IMR-90 (cell line): ENCODE measurements at regions not wholly inside any gene's neighbourhood (a gene's known extent, or its start where the extent isn't known, plus 50 kb on each side); places are given as distances from the start of the nearest gene placed in this dataset.

Source experiments
- ATAC-seq: fragments of 200-7000 bp; cut with Tn5 transposase; 2 replicates; pipeline ENCODE4 v1.9.1; 2020; ENCODE audit warnings: low read depth, mild to moderate bottlenecking, moderate library complexity
- BruUV-seq: library from RNA; stranded (reverse); fragments of 400-500 nt; replicated peaks from 2 replicates; lab custom pipeline; 2021; lab: Mats Ljungman, UMichigan
- CTCF ChIA-PET: fragments of 300-600 bp; formaldehyde crosslinking; extraction: SDS; loops from one replicate; lab custom pipeline; 2021; ENCODE audit warnings: antibody characterized with exemption; lab: Yijun Ruan, JAX
- POLR2A ChIA-PET: fragments of 300-600 bp; sonication (Branson Sonifier 250); formaldehyde crosslinking; loops from one replicate; lab custom pipeline; 2022; ENCODE audit warnings: antibody characterized with exemption; ENCODE audit not compliant: unreplicated experiment; lab: Charles Lee
- DNase-seq: peaks from one replicate; pipeline ENCODE4 v3.0.0; 2013
- H2AFZ ChIP-seq: replicated peaks from 2 replicates; pipeline ENCODE3; 2013; ENCODE audit warnings: low read length, mild to moderate bottlenecking; ENCODE audit not compliant: poor library complexity
- H2AK5ac ChIP-seq: 2 replicates; pipeline ENCODE4 v1.6.1; 2013; ENCODE audit warnings: low read depth, low read length, inconsistent platforms
- H2AK9ac ChIP-seq: replicated peaks from 2 replicates; pipeline ENCODE3; 2013; ENCODE audit warnings: mild to moderate bottlenecking, low read depth, low read length, moderate library complexity; ENCODE audit not compliant: poor library complexity
- H2BK120ac ChIP-seq: 2 replicates; pipeline ENCODE4 v1.6.1; 2013; ENCODE audit warnings: low read depth, low read length, inconsistent platforms
- H2BK15ac ChIP-seq: 3 replicates; pipeline ENCODE4 v1.6.1; 2013; ENCODE audit warnings: low read depth, low read length, inconsistent platforms
- H2BK20ac ChIP-seq: 2 replicates; pipeline ENCODE4 v1.6.1; 2013; ENCODE audit warnings: low read depth, mild to moderate bottlenecking, inconsistent platforms, low read length, moderate library complexity
- H2BK5ac ChIP-seq: 2 replicates; pipeline ENCODE4 v1.6.1; 2013; ENCODE audit warnings: mild to moderate bottlenecking, low read depth, low read length, inconsistent platforms; ENCODE audit not compliant: poor library complexity, severe bottlenecking
- H3K14ac ChIP-seq: replicated peaks from 2 replicates; pipeline ENCODE4 v1.6.1; 2013; ENCODE audit warnings: low read depth, low read length, inconsistent platforms
- H3K18ac ChIP-seq: 2 replicates; pipeline ENCODE4 v1.6.1; 2013; ENCODE audit warnings: low read depth, low read length, control low read depth
- H3K23ac ChIP-seq: 2 replicates; pipeline ENCODE4 v1.6.1; 2013; ENCODE audit warnings: low read depth, low read length, inconsistent platforms
- H3K27ac ChIP-seq: 2 replicates; pipeline ENCODE4 v1.5.1; 2013; ENCODE audit warnings: mild to moderate bottlenecking, control low read depth, low read length; ENCODE audit not compliant: insufficient read depth
- H3K27me3 ChIP-seq: 2 replicates; pipeline ENCODE4 v1.6.1; 2013; ENCODE audit warnings: low read length; ENCODE audit not compliant: control insufficient read depth, insufficient read depth
- H3K36me3 ChIP-seq: 2 replicates; pipeline ENCODE4 v1.6.1; 2013; ENCODE audit warnings: low read length, mixed read lengths; ENCODE audit not compliant: control insufficient read depth, insufficient read depth
- H3K4ac ChIP-seq: 2 replicates; pipeline ENCODE4 v1.6.1; 2013; ENCODE audit warnings: low read depth, low read length, inconsistent platforms
- H3K4me1 ChIP-seq: 2 replicates; pipeline ENCODE4 v1.6.1; 2013; ENCODE audit warnings: low read length, mixed read lengths; ENCODE audit not compliant: control insufficient read depth, insufficient read depth
- H3K4me2 ChIP-seq: 2 replicates; pipeline ENCODE4 v1.6.1; 2013; ENCODE audit warnings: low read depth, mild to moderate bottlenecking, control low read depth, low read length, moderate library complexity
- H3K4me3 ChIP-seq: 2 replicates; pipeline ENCODE4 v1.5.1; 2013; ENCODE audit warnings: low read depth, mild to moderate bottlenecking, control low read depth, low read length, moderate library complexity; ENCODE audit not compliant: insufficient read depth
- H3K56ac ChIP-seq: 2 replicates; pipeline ENCODE4 v1.6.1; 2013; ENCODE audit warnings: low read length, inconsistent platforms; ENCODE audit not compliant: insufficient read depth; ENCODE audit errors: extremely low read depth
- H3K79me1 ChIP-seq, 2 experiments: 2 replicates each; pipeline ENCODE4 v1.6.1; 2013; ENCODE audit warnings: low read length in 2 of 2, inconsistent platforms in 1 of 2, low read depth in 1 of 2
- H3K9ac ChIP-seq: 2 replicates; pipeline ENCODE4 v1.6.1; 2013; ENCODE audit warnings: low read depth, low read length, control low read depth
- H3K9me1 ChIP-seq: 2 replicates; pipeline ENCODE4 v1.6.1; 2013; ENCODE audit warnings: low read length, inconsistent platforms; ENCODE audit not compliant: insufficient read depth
- H3K9me3 ChIP-seq: 2 replicates; pipeline ENCODE4 v1.6.1; 2013; ENCODE audit warnings: low read length; ENCODE audit not compliant: control insufficient read depth, insufficient read depth
- H4K20me1 ChIP-seq: 2 replicates; pipeline ENCODE4 v1.6.1; 2013; ENCODE audit warnings: low read length, inconsistent platforms; ENCODE audit not compliant: insufficient read depth
- H4K5ac ChIP-seq: 2 replicates; pipeline ENCODE4 v1.6.1; 2013; ENCODE audit warnings: mild to moderate bottlenecking, low read depth, low read length, control low read depth
- H4K8ac ChIP-seq, 2 experiments: 2 replicates each; pipeline ENCODE4 v1.6.1; 2013; ENCODE audit warnings: low read depth in 2 of 2, low read length in 2 of 2, control low read depth in 1 of 2, inconsistent platforms in 1 of 2
- H4K91ac ChIP-seq: 2 replicates; pipeline ENCODE4 v1.6.1; 2013; ENCODE audit warnings: low read depth, low read length, inconsistent platforms; ENCODE audit not compliant: insufficient read depth
- FOS ChIP-seq: fragments of 150-350 bp; IDR thresholded peaks from 2 replicates; pipeline ENCODE4 v1.6.1; 2016; ENCODE audit warnings: low read depth, low read length
- MAFK ChIP-seq: IDR thresholded peaks from 2 replicates; pipeline ENCODE4 v1.6.1; 2012; ENCODE audit warnings: low read depth, low read length, improper control_type of control experiment
- MXI1 ChIP-seq: IDR thresholded peaks from 2 replicates; pipeline ENCODE4 v1.6.1; 2012; ENCODE audit warnings: low read depth, mild to moderate bottlenecking, low read length, moderate library complexity, borderline replicate concordance
- NFE2L2 ChIP-seq: fragments of 150-350 bp; IDR thresholded peaks from 2 replicates; pipeline ENCODE4 v1.6.1; 2016; ENCODE audit warnings: low read depth, mild to moderate bottlenecking, low read length
- RAD21 ChIP-seq: IDR thresholded peaks from 2 replicates; pipeline ENCODE4 v1.6.1; 2012; ENCODE audit warnings: low read length, improper control_type of control experiment
- RCOR1 ChIP-seq: IDR thresholded peaks from 2 replicates; pipeline ENCODE4 v1.6.1; 2012; ENCODE audit warnings: mild to moderate bottlenecking, low read length, improper control_type of control experiment; ENCODE audit not compliant: insufficient replicate concordance
- RFX5 ChIP-seq: IDR thresholded peaks from 2 replicates; pipeline ENCODE4 v1.8.0; 2012; ENCODE audit warnings: low read depth, mild to moderate bottlenecking, low read length, moderate library complexity
- WGBS, 2 experiments: methylation state at CpG; one replicate each; pipeline versions ENCODE4 v1.1.5 to v1.1.7; 2013; ENCODE audit warnings: missing lambda C conversion rate in 2 of 2; ENCODE audit not compliant: insufficient read length in 1 of 2; ENCODE audit errors: extremely low coverage in 2 of 2; 5-methylcytosine and 5-hydroxymethylcytosine counted together
- dilution Hi-C: fragments of 300-500 bp; cut with HindIII; formaldehyde crosslinking; loops from one replicate; pipeline ENCODE4 v1.14.3; 2018; ENCODE audit warnings: low sequenced_read_pairs; ENCODE audit not compliant: unreplicated experiment
- in situ Hi-C: fragments of 300-500 bp; cut with MboI; formaldehyde crosslinking; loops from 3 replicates; pipeline ENCODE4 v1.14.3; 2019; ENCODE audit warnings: low sequenced_read_pairs, inconsistent platforms, mixed read lengths
- intact Hi-C: fragments of 100-400 bp; cut with micrococcal nuclease; formaldehyde crosslinking; loops from 2 replicates; pipeline ENCODE4 v1.10.0; 2022

GRCh38 chr3:82940124-82940523, 1178.7 kb upstream of the GBE1 start:
- no peak overlapping the region for H2AFZ ChIP-seq
- dilution Hi-C loops (no loop called here), intact Hi-C loops (no loop called here), in situ Hi-C loops (no loop called here)
- H3K9ac ChIP-seq = no peak overlapping the region
- no peak for ATAC-seq
- H3K9me3 ChIP-seq = peaks cover 15% of the 10 kb centered on the region
- H2BK20ac ChIP-seq = no peak overlapping the region
- H3K4me3 ChIP-seq = no peak overlapping the region
- H3K27me3 ChIP-seq = no peaks in the 10 kb centered on the region
- H3K9me1 ChIP-seq = no peaks in the 10 kb centered on the region
- ChIA-PET CTCF (no interaction called here), POLR2A (no interaction called here)
- H2BK15ac ChIP-seq = no peak overlapping the region
- no peak overlapping the region for H4K8ac ChIP-seq
- no peaks in the 10 kb centered on the region for H3K4me1 ChIP-seq
- no peak overlapping the region for H3K4me2 ChIP-seq
- no peaks in the 10 kb centered on the region for H3K36me3 ChIP-seq
- no peak overlapping the region for H3K18ac ChIP-seq
- TF ChIP-seq RAD21 = no peak
- no peak for TF ChIP-seq RCOR1
- TF ChIP-seq MXI1 = no peak
- TF ChIP-seq MAFK = no peak
- TF ChIP-seq RFX5 = no peak
- no peak for TF ChIP-seq NFE2L2
- TF ChIP-seq FOS = no peak
- H3K27ac ChIP-seq = no peak overlapping the region
- H2AK5ac ChIP-seq = no peak overlapping the region
- no peaks in the 10 kb centered on the region for H4K20me1 ChIP-seq
- no peak for DNase-seq
- H3K14ac ChIP-seq = no peak overlapping the region
- no peak overlapping the region for H2BK120ac ChIP-seq
- H3K23ac ChIP-seq = no peak overlapping the region
- no peak overlapping the region for H4K5ac ChIP-seq
- BruUV-seq = no TSS peak
- no peak overlapping the region for H4K91ac ChIP-seq
- WGBS, 2 experiments = 88% methylated on average over 6 of the region's 16 CpGs; no CpG with 5 or more reads in 1 of the 2 experiments
- H3K56ac ChIP-seq = no peak overlapping the region
- no peak overlapping the region for H2BK5ac ChIP-seq
- H3K4ac ChIP-seq = no peak overlapping the region
- H3K79me1 ChIP-seq = no peaks in the 10 kb centered on the region
- H2AK9ac ChIP-seq = no peak overlapping the region
